ENCODE measurements at regions not wholly inside any gene's neighbourhood (a gene's known extent, or its start where the extent isn't known, plus 50 kb on each side); places are given as distances from the start of the nearest gene placed in this dataset.

GRCh38 chr12:82120901-82121300, 237.3 kb downstream of the CCDC59 start:
- H3K27ac ChIP-seq (ENCODE audit: low read depth, low read length), result no peak overlapping the region
- H3K36me3 ChIP-seq (ENCODE audit: control insufficient read depth, insufficient read depth, low read length), result no peaks in the 10 kb centered on the region
- no peaks in the 10 kb centered on the region for H3K9me3 ChIP-seq (ENCODE audit: control insufficient read depth, low read length)
- Mint-ChIP-seq H3K27me3 (ENCODE audit: insufficient read depth) (no peaks in the 10 kb centered on the region), H3K4me3 (no peak overlapping the region), H3K4me1 (no peaks in the 10 kb centered on the region), H3K9me3 (no peaks in the 10 kb centered on the region), H3K36me3 (ENCODE audit: low read depth) (no peaks in the 10 kb centered on the region), H3K27ac (no peak overlapping the region)
- no peak overlapping the region for H3K9ac ChIP-seq (ENCODE audit: extremely low read depth, low read length, poor library complexity, severe bottlenecking)
- no peak for TF ChIP-seq CTCF (conservative IDR thresholded peaks at IDR 0.05)
- WGBS, 2 experiments (ENCODE audit: insufficient coverage in 1 of 2, insufficient read length in 1 of 2), result 94 to 100% methylated on average over 2 to 4 of the region's 4 CpGs
- H3K4me3 ChIP-seq (ENCODE audit: low read length), result no peak overlapping the region
- H3K27me3 ChIP-seq (ENCODE audit: control insufficient read depth, insufficient read depth, low read length, poor library complexity, severe bottlenecking), result peaks cover 4% of the 10 kb centered on the region
- H3K4me1 ChIP-seq (ENCODE audit: control insufficient read depth, insufficient read depth, low read length), result no peaks in the 10 kb centered on the region
- no peak for DNase-seq

GRCh38 chr12:82109243-82109642, 248.9 kb downstream of the CCDC59 start:
- WGBS, 2 experiments (ENCODE audit: insufficient coverage in 1 of 2, insufficient read length in 1 of 2), result 88% methylated on average over 1 of the region's 1 CpG; no CpG with 5 or more reads in 1 of the 2 experiments
- Mint-ChIP-seq H3K4me3 (no peak overlapping the region), H3K9me3 (no peaks in the 10 kb centered on the region), H3K36me3 (ENCODE audit: low read depth) (no peaks in the 10 kb centered on the region), H3K27me3 (ENCODE audit: insufficient read depth) (no peaks in the 10 kb centered on the region), H3K27ac (no peak overlapping the region), H3K4me1 (no peaks in the 10 kb centered on the region)
- Histone ChIP-seq H3K27ac (ENCODE audit: low read depth, low read length) (no peak overlapping the region), H3K9me3 (ENCODE audit: control insufficient read depth, low read length) (no peaks in the 10 kb centered on the region), H3K4me3 (ENCODE audit: low read length) (no peak overlapping the region), H3K4me1 (ENCODE audit: control insufficient read depth, insufficient read depth, low read length) (no peaks in the 10 kb centered on the region), H3K9ac (ENCODE audit: extremely low read depth, low read length, poor library complexity, severe bottlenecking) (no peak overlapping the region), H3K36me3 (ENCODE audit: control insufficient read depth, insufficient read depth, low read length) (no peaks in the 10 kb centered on the region), H3K27me3 (ENCODE audit: control insufficient read depth, insufficient read depth, low read length, poor library complexity, severe bottlenecking) (no peaks in the 10 kb centered on the region)
- no peak for TF ChIP-seq CTCF (conservative IDR thresholded peaks at IDR 0.05)
- no peak for DNase-seq

GRCh38 chr12:82108615-82109014, 249.6 kb downstream of the CCDC59 start:
- TF ChIP-seq CTCF (conservative IDR thresholded peaks at IDR 0.05), result no peak
- no peaks in the 10 kb centered on the region for H3K36me3 ChIP-seq (ENCODE audit: control insufficient read depth, insufficient read depth, low read length)
- no peak overlapping the region for H3K27ac ChIP-seq (ENCODE audit: low read depth, low read length)
- H3K27me3 ChIP-seq (ENCODE audit: control insufficient read depth, insufficient read depth, low read length, poor library complexity, severe bottlenecking), result no peaks in the 10 kb centered on the region
- Mint-ChIP-seq H3K4me1 (no peaks in the 10 kb centered on the region), H3K27ac (no peak overlapping the region), H3K36me3 (ENCODE audit: low read depth) (no peaks in the 10 kb centered on the region), H3K27me3 (ENCODE audit: insufficient read depth) (no peaks in the 10 kb centered on the region), H3K4me3 (no peak overlapping the region), H3K9me3 (no peaks in the 10 kb centered on the region)
- no peak overlapping the region for H3K9ac ChIP-seq (ENCODE audit: extremely low read depth, low read length, poor library complexity, severe bottlenecking)
- DNase-seq, result no peak
- WGBS, 2 experiments (ENCODE audit: insufficient coverage in 1 of 2, insufficient read length in 1 of 2), result 88% methylated on average over 1 of the region's 1 CpG; no CpG with 5 or more reads in 1 of the 2 experiments
- no peaks in the 10 kb centered on the region for H3K9me3 ChIP-seq (ENCODE audit: control insufficient read depth, low read length)
- no peak overlapping the region for H3K4me3 ChIP-seq (ENCODE audit: low read length)
- H3K4me1 ChIP-seq (ENCODE audit: control insufficient read depth, insufficient read depth, low read length), result no peaks in the 10 kb centered on the region
